Calu3 (cell line): ENCODE measurements at regions not wholly inside any gene's neighbourhood (a gene's known extent, or its start where the extent isn't known, plus 50 kb on each side); places are given as distances from the start of the nearest gene placed in this dataset.

ENCODE experiments used
- BruUV-seq: library from RNA; stranded (reverse); fragments of 400-500 nt; replicated peaks from 2 replicates; lab custom pipeline; 2021; lab: Mats Ljungman, UMichigan
- CTCF ChIA-PET: fragments of 300-600 bp; sonication (Branson Sonifier 250); formaldehyde crosslinking; loops from one replicate; lab custom pipeline; 2022; ENCODE audit warnings: antibody characterized with exemption; lab: Charles Lee
- DNase-seq: peaks from one replicate; pipeline ENCODE4 v3.0.0; 2022
- H3K27ac Mint-ChIP-seq: one replicate; pipeline ENCODE4 v1.8.0; 2022; ENCODE audit warnings: mixed read lengths; ENCODE audit not compliant: unreplicated experiment
- H3K27me3 Mint-ChIP-seq: one replicate; pipeline ENCODE4 v1.8.0; 2022; ENCODE audit warnings: mixed read lengths; ENCODE audit not compliant: unreplicated experiment
- H3K36me3 Mint-ChIP-seq: one replicate; pipeline ENCODE4 v1.8.0; 2022; ENCODE audit warnings: mild to moderate bottlenecking, moderate library complexity, mixed read lengths; ENCODE audit not compliant: insufficient read depth, unreplicated experiment
- H3K4me1 Mint-ChIP-seq: one replicate; pipeline ENCODE4 v1.8.0; 2022; ENCODE audit warnings: mild to moderate bottlenecking, low read depth, mixed read lengths; ENCODE audit not compliant: unreplicated experiment
- H3K4me3 Mint-ChIP-seq: one replicate; pipeline ENCODE4 v1.8.0; 2022; ENCODE audit warnings: mild to moderate bottlenecking, low read depth, moderate library complexity, mixed read lengths; ENCODE audit not compliant: unreplicated experiment
- H3K9me3 Mint-ChIP-seq: one replicate; pipeline ENCODE4 v1.8.0; 2022; ENCODE audit warnings: low read depth, mixed read lengths; ENCODE audit not compliant: unreplicated experiment
- intact Hi-C: fragments of 100-400 bp; cut with micrococcal nuclease; formaldehyde crosslinking; loops from one replicate; pipeline ENCODE4 v1.10.0; 2022; ENCODE audit not compliant: unreplicated experiment
- TF ChIP-seq, protein P1 (sequence below): fragments of 200-600 bp; IDR thresholded peaks from one replicate; pipeline ENCODE4 v1.8.0; 2022; ENCODE audit warnings: antibody characterized with exemption; ENCODE audit not compliant: unreplicated experiment

DNA sequence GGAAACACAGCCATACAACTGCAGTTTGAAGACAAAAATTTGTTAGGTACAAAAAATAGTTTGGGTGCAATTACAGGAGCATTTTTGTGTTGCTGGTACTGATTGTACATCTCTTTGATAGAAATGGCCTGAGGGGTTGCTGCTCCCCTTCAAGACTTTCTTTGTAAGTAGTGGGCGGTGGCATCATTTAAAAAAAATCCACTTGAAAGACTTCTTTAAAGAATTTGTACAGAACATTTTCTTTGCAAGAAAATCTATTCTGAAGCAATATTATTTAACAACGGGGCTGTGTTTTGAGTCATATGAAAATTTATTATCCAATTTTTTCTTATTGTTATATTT lies 144.1 kb upstream of the CAV2 start:
- H3K36me3 Mint-ChIP-seq, result peaks cover 15% of the 10 kb centered on the region
- peaks cover 56% of the 10 kb centered on the region for H3K4me1 Mint-ChIP-seq
- H3K4me3 Mint-ChIP-seq, result peak overlapping the region; percentile 69
- H3K27me3 Mint-ChIP-seq, result no peaks in the 10 kb centered on the region
- intact Hi-C loops, result loop anchor here (2.0 to 5.0 kb wide), 6 partner anchors 67 to 232 kb away; partner anchors contain the start of gene CAV1
- TSS peak; percentile 97 for BruUV-seq
- CTCF ChIA-PET, result no interaction called here
- no peak for DNase-seq
- H3K9me3 Mint-ChIP-seq, result peaks cover 2% of the 10 kb centered on the region
- peak overlapping the region; percentile 98 for H3K27ac Mint-ChIP-seq
- TF ChIP-seq, protein P1, sequence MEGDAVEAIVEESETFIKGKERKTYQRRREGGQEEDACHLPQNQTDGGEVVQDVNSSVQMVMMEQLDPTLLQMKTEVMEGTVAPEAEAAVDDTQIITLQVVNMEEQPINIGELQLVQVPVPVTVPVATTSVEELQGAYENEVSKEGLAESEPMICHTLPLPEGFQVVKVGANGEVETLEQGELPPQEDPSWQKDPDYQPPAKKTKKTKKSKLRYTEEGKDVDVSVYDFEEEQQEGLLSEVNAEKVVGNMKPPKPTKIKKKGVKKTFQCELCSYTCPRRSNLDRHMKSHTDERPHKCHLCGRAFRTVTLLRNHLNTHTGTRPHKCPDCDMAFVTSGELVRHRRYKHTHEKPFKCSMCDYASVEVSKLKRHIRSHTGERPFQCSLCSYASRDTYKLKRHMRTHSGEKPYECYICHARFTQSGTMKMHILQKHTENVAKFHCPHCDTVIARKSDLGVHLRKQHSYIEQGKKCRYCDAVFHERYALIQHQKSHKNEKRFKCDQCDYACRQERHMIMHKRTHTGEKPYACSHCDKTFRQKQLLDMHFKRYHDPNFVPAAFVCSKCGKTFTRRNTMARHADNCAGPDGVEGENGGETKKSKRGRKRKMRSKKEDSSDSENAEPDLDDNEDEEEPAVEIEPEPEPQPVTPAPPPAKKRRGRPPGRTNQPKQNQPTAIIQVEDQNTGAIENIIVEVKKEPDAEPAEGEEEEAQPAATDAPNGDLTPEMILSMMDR, result no peak

DNA sequence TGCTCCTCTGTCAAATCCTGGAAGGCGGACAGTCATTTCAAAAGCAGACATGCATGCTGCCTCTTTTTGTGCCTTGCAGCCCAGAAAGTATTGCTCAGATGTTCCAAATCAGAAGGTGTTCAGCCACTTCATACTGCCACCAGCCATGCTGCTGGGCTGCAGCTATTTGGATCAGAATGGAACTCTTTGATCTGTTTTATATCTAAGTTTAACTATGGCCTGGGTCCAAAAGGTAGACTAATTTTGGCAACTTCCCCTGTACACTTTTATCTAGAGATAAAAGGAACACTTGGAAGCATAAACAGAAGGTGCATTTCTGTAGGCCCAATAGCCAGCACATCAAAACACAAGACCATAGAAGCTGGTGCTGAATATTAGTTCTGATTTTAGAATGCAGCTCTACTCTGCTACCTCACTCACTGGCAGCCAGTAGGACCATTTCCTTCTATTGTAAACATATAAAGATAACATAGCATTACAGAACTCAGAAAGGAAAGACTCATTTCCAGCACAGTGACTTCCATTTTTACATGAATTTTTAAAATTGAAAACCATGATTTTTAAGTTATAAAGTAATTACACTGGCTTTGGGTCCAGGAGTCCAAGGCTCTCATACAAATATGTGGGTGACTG lies 143.1 kb upstream of the CAV2 start:
- peak overlapping the region; percentile 98 for H3K27ac Mint-ChIP-seq
- intact Hi-C loops, result loop anchor here (5.0 kb wide), 5 partner anchors 66 to 231 kb away; partner anchors contain the start of gene CAV1
- no peak for DNase-seq
- no peak overlapping the region for H3K4me3 Mint-ChIP-seq
- H3K9me3 Mint-ChIP-seq, result peaks cover 4% of the 10 kb centered on the region
- peaks cover 56% of the 10 kb centered on the region for H3K4me1 Mint-ChIP-seq
- TF ChIP-seq, protein P1, result no peak
- H3K27me3 Mint-ChIP-seq, result no peaks in the 10 kb centered on the region
- BruUV-seq, result no TSS peak
- CTCF ChIA-PET, result no interaction called here
- H3K36me3 Mint-ChIP-seq, result peaks cover 15% of the 10 kb centered on the region

DNA sequence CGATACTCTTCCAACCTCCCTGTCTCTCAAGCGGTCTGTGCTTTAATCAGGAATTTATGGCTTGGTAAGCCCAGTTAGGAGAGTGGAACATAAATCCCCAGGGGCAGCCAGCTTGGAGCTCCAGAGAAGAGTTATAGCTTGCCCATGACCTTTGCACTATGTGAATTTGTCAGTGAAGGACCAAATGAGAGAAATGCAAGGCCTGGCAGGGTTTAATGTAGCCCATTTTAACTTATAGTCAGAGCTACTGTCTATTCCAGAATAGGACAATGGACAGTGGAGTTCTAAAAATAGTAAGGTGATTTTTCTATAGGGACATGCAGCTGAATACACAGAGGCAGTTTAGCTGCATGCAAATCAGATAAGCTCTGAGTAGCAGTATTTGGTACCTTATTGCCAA lies 142.6 kb upstream of the CAV2 start:
- no TSS peak for BruUV-seq
- TF ChIP-seq, protein P1, result no peak
- Mint-ChIP-seq H3K9me3 (peaks cover 4% of the 10 kb centered on the region), H3K27ac (no peak overlapping the region), H3K36me3 (peaks cover 15% of the 10 kb centered on the region), H3K4me1 (peaks cover 53% of the 10 kb centered on the region), H3K4me3 (no peak overlapping the region), H3K27me3 (no peaks in the 10 kb centered on the region)
- DNase-seq, result no peak
- CTCF ChIA-PET, result no interaction called here
- intact Hi-C loops, result loop anchor here (5.0 kb wide), 5 partner anchors 65 to 230 kb away; partner anchors contain the start of gene CAV1

DNA sequence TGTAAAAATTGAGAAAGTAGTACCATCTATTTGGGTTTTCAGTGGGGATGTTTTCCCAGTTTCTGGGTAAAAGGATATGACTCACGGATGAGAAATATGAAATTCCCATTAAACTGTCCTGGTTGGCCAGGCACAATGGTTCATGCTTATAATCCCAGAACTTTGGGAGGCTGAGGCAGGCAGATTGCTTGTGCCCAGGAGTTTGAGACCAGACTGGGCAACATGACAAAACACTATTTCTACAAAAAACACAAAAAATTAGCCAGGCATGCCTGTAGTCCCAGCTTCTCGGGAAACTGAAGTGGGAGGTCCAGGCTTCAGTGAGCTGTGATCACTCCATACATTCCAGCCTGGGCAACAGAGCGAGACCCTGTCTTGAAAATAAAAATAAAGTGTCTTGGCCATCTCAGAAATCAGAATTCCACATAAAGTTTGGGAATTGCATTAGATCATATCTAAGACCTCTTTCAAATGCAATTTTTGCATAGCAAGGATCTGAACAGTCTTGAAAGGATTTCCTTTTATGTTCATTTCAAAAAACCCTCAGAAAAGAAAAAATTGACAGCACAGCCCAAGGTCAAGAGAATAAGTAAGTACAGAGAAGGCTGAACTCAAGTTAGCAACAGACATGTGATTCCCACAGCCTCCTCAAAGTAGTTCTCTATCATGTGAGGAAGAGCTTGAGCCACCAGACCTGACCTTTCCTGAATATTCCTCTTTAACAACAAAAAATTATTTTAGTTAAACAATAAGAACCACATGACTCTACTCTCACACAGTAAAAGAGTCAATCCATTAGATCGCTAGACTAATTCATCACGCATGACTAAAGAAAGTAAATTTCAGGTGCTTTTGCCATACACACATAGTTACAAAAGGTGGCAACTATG lies 141.5 kb upstream of the CAV2 start:
- peaks cover 47% of the 10 kb centered on the region for H3K4me1 Mint-ChIP-seq
- BruUV-seq, result no TSS peak
- CTCF ChIA-PET, result no interaction called here

More for the DNA sequence above, 141.5 kb upstream of the CAV2 start:
- DNase-seq, result no peak
- H3K27me3 Mint-ChIP-seq, result no peaks in the 10 kb centered on the region
- no peak overlapping the region for H3K27ac Mint-ChIP-seq
- H3K4me3 Mint-ChIP-seq, result no peak overlapping the region
- intact Hi-C loops, result loop anchor here (5.0 kb wide), 5 partner anchors 64 to 229 kb away; partner anchors contain the start of gene CAV1
- peaks cover 15% of the 10 kb centered on the region for H3K36me3 Mint-ChIP-seq
- peaks cover 2% of the 10 kb centered on the region for H3K9me3 Mint-ChIP-seq
- TF ChIP-seq, protein P1, result no peak
